H1 (cell line): ENCODE measurements at regions not wholly inside any gene's neighbourhood (a gene's known extent, or its start where the extent isn't known, plus 50 kb on each side); places are given as distances from the start of the nearest gene placed in this dataset.

Source experiments
- CTCF ChIP-seq, 3 experiments: IDR thresholded peaks; 1 replicate in 2 of 3; 2 replicates in 1 of 3; pipeline versions ENCODE4 v1.5.1 to v1.6.1; 2011; ENCODE audit warnings: low read length in 3 of 3, mild to moderate bottlenecking in 3 of 3, inconsistent platforms in 2 of 3, low read depth in 1 of 3, moderate library complexity in 1 of 3; ENCODE audit not compliant: insufficient read depth in 1 of 3; ENCODE audit errors: control extremely low read depth in 1 of 3
- TAF1 ChIP-seq: IDR thresholded peaks from 2 replicates; pipeline ENCODE4 v1.6.1; 2011; ENCODE audit warnings: mild to moderate bottlenecking, low read depth, low read length

- TF ChIP-seq CTCF (IDR thresholded peaks at IDR 0.05; ENCODE audit: control extremely low read depth in 1 of 3, insufficient read depth in 1 of 3, low read depth in 1 of 3, low read length in 3 of 3), result no peak
- TF ChIP-seq TAF1, result no peak
Observed at GRCh38 chr16:11485676-11486075, 101.0 kb downstream of the LITAF start (continued).
